ENCODE measurements at regions not wholly inside any gene's neighbourhood (a gene's known extent, or its start where the extent isn't known, plus 50 kb on each side); places are given as distances from the start of the nearest gene placed in this dataset.
"Not testable (repeated sequence)": the region's sequence is repeated elsewhere in the genome, so short reads cannot be mapped to it uniquely, and the experiment has no call there.

DNA sequence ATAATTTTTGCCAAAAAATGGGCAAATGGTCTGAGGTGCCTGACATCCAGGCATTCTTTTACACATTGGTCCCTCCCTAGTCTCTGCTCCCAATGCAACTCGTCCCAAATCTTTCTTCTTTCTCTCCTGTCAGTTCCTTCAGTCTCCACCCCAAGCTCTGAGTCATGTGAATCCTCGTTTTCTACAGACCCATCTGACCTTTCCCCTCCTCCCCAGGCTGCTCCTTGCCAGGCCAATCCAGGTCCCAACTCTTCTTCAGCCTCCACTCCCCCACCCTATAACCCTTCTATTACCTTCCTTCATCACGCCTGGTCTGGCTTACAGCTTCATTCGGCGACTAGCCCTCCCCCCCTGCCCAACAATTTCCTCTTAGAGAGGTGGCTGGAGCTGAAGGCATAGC is 55.3 kb downstream of the BBS10 start:
- DNase-seq (ENCODE audit: low read depth, low spot score); H3K4me3 ChIP-seq (ENCODE audit: low read depth, low read length); in situ Hi-C loops (cut with HindIII; ENCODE audit: low sequenced_read_pairs): not testable (repeated sequence)

DNA sequence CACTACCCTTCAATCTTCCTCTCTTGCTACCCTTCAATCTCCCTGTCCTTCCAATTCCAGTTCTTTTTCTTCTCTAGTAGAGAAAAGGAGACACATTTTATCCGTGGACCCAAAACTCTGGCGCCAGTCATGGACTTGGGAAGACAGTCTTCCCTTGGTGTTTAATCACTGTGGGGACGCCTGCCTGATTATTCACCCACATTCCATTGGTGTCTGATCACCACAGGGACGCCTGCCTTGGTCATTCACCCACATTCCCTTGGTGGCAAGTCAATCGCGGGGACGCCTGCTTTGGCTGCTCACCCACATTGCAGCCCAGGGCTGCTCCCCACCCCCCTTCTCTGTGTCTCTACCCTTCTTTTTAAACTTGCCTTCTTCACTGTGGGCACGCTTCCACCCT is 55.9 kb downstream of the BBS10 start:
- in situ Hi-C loops (cut with HindIII; ENCODE audit: low sequenced_read_pairs); H3K4me3 ChIP-seq (ENCODE audit: low read depth, low read length); DNase-seq (ENCODE audit: low read depth, low spot score): not testable (repeated sequence)

DNA sequence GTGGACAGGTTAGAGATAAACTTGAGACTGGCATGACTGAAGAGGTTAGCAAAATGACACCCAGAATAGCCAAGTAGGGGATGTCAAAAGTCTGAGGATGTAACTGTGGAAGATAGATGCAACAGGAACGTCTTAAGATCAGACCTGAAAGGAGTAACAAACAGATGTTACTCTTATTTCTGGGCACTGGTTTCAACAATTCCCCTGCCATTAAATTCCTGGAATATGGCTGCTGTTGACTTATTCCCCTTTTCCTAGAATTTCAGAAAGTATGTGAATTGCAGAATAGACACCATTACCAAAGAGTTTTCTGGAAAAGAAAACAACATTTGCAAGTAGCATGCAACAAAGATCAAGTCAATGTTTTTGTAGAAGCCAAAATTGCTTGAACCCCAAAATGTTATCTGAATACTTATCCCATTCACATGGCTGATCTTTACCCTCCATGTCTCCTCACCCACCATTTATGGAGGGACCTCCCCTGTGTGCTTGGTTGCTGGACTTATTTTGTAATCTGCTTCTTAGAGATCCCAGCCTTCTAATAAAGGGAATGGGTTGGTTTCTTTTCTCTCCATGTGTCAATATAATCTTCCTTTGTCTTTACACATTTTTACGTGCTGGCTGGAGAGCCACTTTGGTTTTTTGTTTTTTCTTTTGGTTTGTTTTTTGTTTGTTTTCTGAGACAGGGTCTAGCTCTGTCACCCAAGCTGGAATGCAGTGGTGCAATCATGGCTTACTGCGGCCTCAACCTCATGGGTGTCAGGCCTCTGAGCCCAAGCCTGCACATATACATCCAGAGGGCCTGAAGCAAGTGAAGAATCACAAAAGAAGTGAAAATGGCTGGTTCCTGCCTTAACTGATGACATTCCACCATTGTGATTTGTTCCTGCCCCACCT is 57.0 kb downstream of the BBS10 start:
- no peak for DNase-seq (ENCODE audit: low read depth, low spot score)
- in situ Hi-C loops (cut with HindIII; ENCODE audit: low sequenced_read_pairs): no loop called here
- TF ChIP-seq, protein P1, sequence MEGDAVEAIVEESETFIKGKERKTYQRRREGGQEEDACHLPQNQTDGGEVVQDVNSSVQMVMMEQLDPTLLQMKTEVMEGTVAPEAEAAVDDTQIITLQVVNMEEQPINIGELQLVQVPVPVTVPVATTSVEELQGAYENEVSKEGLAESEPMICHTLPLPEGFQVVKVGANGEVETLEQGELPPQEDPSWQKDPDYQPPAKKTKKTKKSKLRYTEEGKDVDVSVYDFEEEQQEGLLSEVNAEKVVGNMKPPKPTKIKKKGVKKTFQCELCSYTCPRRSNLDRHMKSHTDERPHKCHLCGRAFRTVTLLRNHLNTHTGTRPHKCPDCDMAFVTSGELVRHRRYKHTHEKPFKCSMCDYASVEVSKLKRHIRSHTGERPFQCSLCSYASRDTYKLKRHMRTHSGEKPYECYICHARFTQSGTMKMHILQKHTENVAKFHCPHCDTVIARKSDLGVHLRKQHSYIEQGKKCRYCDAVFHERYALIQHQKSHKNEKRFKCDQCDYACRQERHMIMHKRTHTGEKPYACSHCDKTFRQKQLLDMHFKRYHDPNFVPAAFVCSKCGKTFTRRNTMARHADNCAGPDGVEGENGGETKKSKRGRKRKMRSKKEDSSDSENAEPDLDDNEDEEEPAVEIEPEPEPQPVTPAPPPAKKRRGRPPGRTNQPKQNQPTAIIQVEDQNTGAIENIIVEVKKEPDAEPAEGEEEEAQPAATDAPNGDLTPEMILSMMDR (IDR thresholded peaks at IDR 0.05; ENCODE audit: low read depth, low read length): no peak
- H3K4me3 ChIP-seq (ENCODE audit: low read depth, low read length): no peak overlapping the region

DNA sequence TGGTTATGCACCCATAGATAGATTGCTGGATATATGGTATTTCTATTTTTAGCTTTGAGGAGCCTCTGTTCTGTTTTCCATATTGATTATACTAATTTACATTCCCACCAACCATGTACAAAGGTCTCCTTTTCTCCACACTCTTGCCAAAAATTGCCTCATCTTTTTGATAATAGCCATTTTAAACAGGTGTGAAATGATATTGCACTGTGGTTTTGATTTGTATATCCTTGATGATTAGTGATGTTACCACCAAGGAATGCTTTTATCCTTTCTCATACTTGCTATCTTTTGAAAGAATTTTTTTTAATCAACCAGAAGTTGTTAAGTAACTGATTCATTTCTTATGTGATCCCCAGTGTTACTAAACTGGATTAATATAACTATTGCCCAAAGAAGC is 60.0 kb downstream of the BBS10 start:
- TF ChIP-seq, protein P1 (IDR thresholded peaks at IDR 0.05; ENCODE audit: low read depth, low read length): no peak

DNA sequence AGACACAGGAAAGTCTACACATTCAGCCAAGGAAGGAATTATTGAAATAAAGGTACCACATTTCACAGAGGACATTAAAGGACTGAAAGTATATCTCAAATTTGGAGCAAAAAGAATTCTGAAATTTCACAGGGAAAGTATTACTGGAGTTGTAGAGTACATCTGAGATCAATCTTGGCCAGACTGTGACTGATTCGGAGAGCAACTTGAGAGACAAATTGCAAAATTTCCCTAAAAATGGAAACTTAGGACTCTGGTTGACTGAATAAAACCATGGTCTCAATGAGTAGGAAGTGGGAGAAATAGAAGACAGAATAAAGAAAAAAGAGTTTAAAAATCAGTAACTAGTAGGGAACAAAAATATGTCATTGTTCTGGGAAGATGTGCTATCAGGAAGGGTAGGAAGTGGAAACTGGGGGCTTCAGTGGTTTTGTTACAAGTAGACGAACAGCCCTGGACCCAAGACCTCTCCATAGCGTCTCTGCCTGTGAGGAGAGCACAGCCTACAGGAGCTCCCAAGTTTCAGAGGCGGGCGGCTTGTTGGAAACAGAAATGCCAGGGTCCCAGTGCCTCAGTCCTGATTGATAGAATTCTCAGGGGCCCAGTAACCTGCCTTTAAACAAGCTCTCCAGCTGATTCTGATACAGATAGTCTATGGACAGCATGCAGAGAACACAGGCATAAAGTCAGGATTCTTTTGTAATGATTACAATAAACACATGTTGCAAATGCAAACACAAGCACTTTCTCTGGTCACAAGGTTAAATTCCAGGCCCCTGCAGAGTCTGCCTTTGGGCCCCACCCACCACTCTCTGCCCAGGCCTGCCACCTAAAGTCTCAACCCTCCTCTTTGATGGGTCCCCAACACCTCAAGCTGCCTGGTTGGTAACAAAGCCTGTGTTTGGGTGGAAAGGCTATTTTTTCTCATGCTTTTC is 63.1 kb downstream of the BBS10 start:
- TF ChIP-seq, protein P1 (IDR thresholded peaks at IDR 0.05; ENCODE audit: low read depth, low read length): no peak
- no peak overlapping the region for H3K4me3 ChIP-seq (ENCODE audit: low read depth, low read length)
- DNase-seq (ENCODE audit: low read depth, low spot score): peak; percentile 78
- in situ Hi-C loops (cut with HindIII; ENCODE audit: low sequenced_read_pairs): no loop called here

More for the DNA sequence above, 60.0 kb downstream of the BBS10 start:
- no peak overlapping the region for H3K4me3 ChIP-seq (ENCODE audit: low read depth, low read length)
- DNase-seq (ENCODE audit: low read depth, low spot score): no peak
- in situ Hi-C loops (cut with HindIII; ENCODE audit: low sequenced_read_pairs): no loop called here

DNA sequence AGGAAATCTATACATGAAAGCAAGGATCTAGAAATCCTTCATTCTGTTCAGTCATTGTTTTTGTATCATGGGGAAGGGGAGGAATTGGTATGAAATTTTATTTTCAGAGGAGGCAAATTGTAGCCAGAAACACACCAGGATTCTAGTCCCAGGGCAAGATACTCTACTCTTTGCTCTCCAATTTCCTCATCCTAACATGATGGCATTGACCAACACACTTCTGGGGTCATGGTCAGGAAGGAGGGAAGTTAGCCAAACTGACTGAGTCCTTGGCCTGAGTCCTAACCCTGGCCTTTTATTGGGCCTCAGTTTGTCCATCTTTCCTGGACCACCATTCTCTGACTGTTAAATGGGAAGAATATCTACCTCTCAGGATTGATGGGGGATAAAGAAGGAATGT is 65.5 kb downstream of the BBS10 start:
- no peak for DNase-seq (ENCODE audit: low read depth, low spot score)
- TF ChIP-seq, protein P1 (IDR thresholded peaks at IDR 0.05; ENCODE audit: low read depth, low read length): no peak
- in situ Hi-C loops (cut with HindIII; ENCODE audit: low sequenced_read_pairs): no loop called here
- H3K4me3 ChIP-seq (ENCODE audit: low read depth, low read length): no peak overlapping the region

DNA sequence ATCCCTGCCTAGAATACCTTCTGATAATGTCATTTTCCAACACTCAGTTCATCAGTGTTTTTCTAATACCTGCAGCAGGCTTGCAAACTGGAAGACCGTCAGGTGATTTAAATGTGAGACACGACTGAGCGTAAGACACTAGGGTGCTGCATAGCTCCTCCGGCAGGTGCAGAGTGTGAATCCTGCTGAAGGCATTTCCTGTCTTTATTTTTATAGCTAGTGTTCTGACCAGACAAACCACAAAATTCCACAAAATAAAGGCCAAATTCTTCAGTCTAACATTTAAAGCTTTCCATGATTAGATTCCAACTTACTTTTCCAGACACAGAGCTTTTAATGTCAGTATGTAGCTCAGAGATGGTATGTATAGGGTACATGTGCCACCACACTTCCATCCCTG is 70.7 kb downstream of the BBS10 start:
- no peak overlapping the region for H3K4me3 ChIP-seq (ENCODE audit: low read depth, low read length)
- in situ Hi-C loops (cut with HindIII; ENCODE audit: low sequenced_read_pairs): no loop called here
- peak; percentile 87 for DNase-seq (ENCODE audit: low read depth, low spot score)
- TF ChIP-seq, protein P1 (IDR thresholded peaks at IDR 0.05; ENCODE audit: low read depth, low read length): no peak
